SK-N-SH (cell line): ENCODE measurements at regions not wholly inside any gene's neighbourhood (a gene's known extent, or its start where the extent isn't known, plus 50 kb on each side); places are given as distances from the start of the nearest gene placed in this dataset.

Experiments
- CTCF ChIA-PET: fragments of 300-600, 350-600 bp; formaldehyde crosslinking; extraction: SDS; loops from one replicate; lab custom pipeline; 2021; lab: Yijun Ruan, JAX
- POLR2A ChIA-PET: fragments of 350-600 bp; sonication (Branson Sonifier 250); formaldehyde crosslinking; extraction: SDS; loops from one replicate; lab custom pipeline; 2020; ENCODE audit warnings: antibody characterized with exemption, inconsistent platforms; lab: Yijun Ruan, JAX
- DNase-seq: peaks from one replicate; pipeline ENCODE4 v3.0.0; 2012
- H2AFZ ChIP-seq: fragments of 200-600 bp; sonication (generic); 2 replicates; pipeline ENCODE4 v1.8.1; 2016; ENCODE audit warnings: antibody characterized with exemption, mild to moderate bottlenecking, low read depth
- H3F3A ChIP-seq: fragments of 200-600 bp; sonication (generic); replicated peaks from 2 replicates; pipeline ENCODE3; 2016; ENCODE audit warnings: antibody characterized with exemption, mild to moderate bottlenecking; ENCODE audit not compliant: insufficient read depth
- H3K27ac ChIP-seq, 2 experiments: fragments of 200-500 bp in 1 of 2; fragments of 200-600 bp in 1 of 2; sonication (Bioruptor generic) in 1 of 2; sonication (generic), shearing (Covaris generic) in 1 of 2; 2 replicates each; pipeline versions ENCODE4 v1.5.1 to v1.6.1; 2014 to 2016; ENCODE audit warnings: low read depth in 2 of 2, inconsistent platforms in 1 of 2, low read length in 1 of 2, mild to moderate bottlenecking in 1 of 2, mixed read lengths in 1 of 2
- H3K27me3 ChIP-seq: fragments of 200-600 bp; sonication (generic), shearing (Covaris generic); 2 replicates; pipeline ENCODE4 v1.6.1; 2016; ENCODE audit warnings: mixed run types; ENCODE audit not compliant: insufficient read depth
- H3K36me3 ChIP-seq, 2 experiments: fragments of 200-500 bp in 1 of 2; fragments of 200-600 bp in 1 of 2; sonication (Bioruptor generic) in 1 of 2; sonication (generic) in 1 of 2; replicated peaks in 1 of 2; 2 replicates each; pipeline versions ENCODE3 to v1.5.1; 2014 to 2016; ENCODE audit warnings: low read length in 1 of 2, mild to moderate bottlenecking in 1 of 2; ENCODE audit not compliant: insufficient read depth in 2 of 2, control insufficient read depth in 1 of 2
- H3K4me1 ChIP-seq, 2 experiments: fragments of 200-500 bp in 1 of 2; fragments of 200-600 bp in 1 of 2; sonication (Bioruptor generic) in 1 of 2; sonication (generic), shearing (Covaris generic) in 1 of 2; 2 replicates each; pipeline versions ENCODE4 v1.5.1 to v1.6.1; 2014 to 2016; ENCODE audit warnings: low read depth in 1 of 2, low read length in 1 of 2, mixed run types in 1 of 2; ENCODE audit not compliant: insufficient read depth in 2 of 2, control insufficient read depth in 1 of 2
- H3K4me2 ChIP-seq: fragments of 200-600 bp; sonication (generic), shearing (Covaris generic); 2 replicates; pipeline ENCODE4 v1.6.1; 2017; ENCODE audit warnings: mixed run types
- H3K4me3 ChIP-seq, 2 experiments: fragments of 200-500 bp in 1 of 2; fragments of 200-600 bp in 1 of 2; sonication (Bioruptor generic) in 1 of 2; sonication (generic), shearing (Covaris generic) in 1 of 2; 2 replicates each; pipeline versions ENCODE4 v1.5.1 to v1.8.1; 2014 to 2016; ENCODE audit warnings: low read depth in 2 of 2, inconsistent platforms in 1 of 2, low read length in 1 of 2, mild to moderate bottlenecking in 1 of 2, mixed read lengths in 1 of 2, moderate library complexity in 1 of 2
- H3K79me2 ChIP-seq: fragments of 200-600 bp; sonication (generic); 2 replicates; pipeline ENCODE4 v1.8.1; 2017; ENCODE audit warnings: mild to moderate bottlenecking; ENCODE audit not compliant: insufficient read depth
- H3K9ac ChIP-seq: fragments of 200-600 bp; sonication (generic); 2 replicates; pipeline ENCODE4 v1.6.1; 2017; ENCODE audit warnings: mixed run types
- H3K9me2 ChIP-seq: fragments of 200-600 bp; sonication (generic); 2 replicates; pipeline ENCODE4 v1.6.1; 2017; ENCODE audit warnings: mixed run types
- H3K9me3 ChIP-seq: fragments of 200-600 bp; sonication (generic); 2 replicates; pipeline ENCODE4 v1.6.1; 2017; ENCODE audit warnings: mixed run types, mild to moderate bottlenecking, moderate library complexity
- H4K20me1 ChIP-seq: fragments of 200-600 bp; sonication (generic); 2 replicates; pipeline ENCODE4 v1.6.1; 2017; ENCODE audit warnings: mild to moderate bottlenecking, mixed run types; ENCODE audit not compliant: insufficient read depth
- CHD2 ChIP-seq: fragments of 150-350 bp; IDR thresholded peaks from 2 replicates; pipeline ENCODE4 v1.6.1; 2018; ENCODE audit warnings: low read length; ENCODE audit not compliant: partially characterized antibody
- CTCF ChIP-seq: fragments of 200-600 bp; sonication (generic); IDR thresholded peaks from 2 replicates; pipeline ENCODE4 v1.6.1; 2017; ENCODE audit warnings: antibody characterized with exemption, mild to moderate bottlenecking, moderate library complexity
- ELF1 ChIP-seq: IDR thresholded peaks from 2 replicates; pipeline ENCODE4 v1.4.0; 2012
- EP300 ChIP-seq, 2 experiments: IDR thresholded peaks; 2 replicates each; pipeline versions ENCODE4 v1.4.0 to v1.6.1; 2012; ENCODE audit warnings: borderline replicate concordance in 1 of 2, low read depth in 1 of 2, low read length in 1 of 2
- EZH2phosphoT487 ChIP-seq: fragments of 200-600 bp; sonication (generic); IDR thresholded peaks from 2 replicates; pipeline ENCODE4 v1.6.1; 2017; ENCODE audit warnings: low read depth, mixed run types, mild to moderate bottlenecking, antibody characterized with exemption, moderate library complexity, borderline replicate concordance
- FOXM1 ChIP-seq: IDR thresholded peaks from 2 replicates; pipeline ENCODE4 v1.4.0; 2012; ENCODE audit warnings: low read depth, mild to moderate bottlenecking
- GABPA ChIP-seq: IDR thresholded peaks from 2 replicates; pipeline ENCODE4 v1.4.0; 2012; ENCODE audit warnings: low read depth, mild to moderate bottlenecking
- GATA2 ChIP-seq: sonication (generic); formaldehyde crosslinking; IDR thresholded peaks from 2 replicates; pipeline ENCODE4 v1.5.0; 2020; ENCODE audit warnings: mild to moderate bottlenecking, missing genetic modification reagents
- MEF2A ChIP-seq: IDR thresholded peaks from 2 replicates; pipeline ENCODE4 v1.4.0; 2012; ENCODE audit warnings: low read depth, borderline replicate concordance
- NFIC ChIP-seq: IDR thresholded peaks from 2 replicates; pipeline ENCODE4 v1.4.0; 2012; ENCODE audit warnings: borderline replicate concordance
- NRF1 ChIP-seq: IDR thresholded peaks from 2 replicates; pipeline ENCODE4 v1.6.1; 2012; ENCODE audit warnings: low read depth, mild to moderate bottlenecking, low read length
- PBX3 ChIP-seq: IDR thresholded peaks from 2 replicates; pipeline ENCODE4; 2012
- REST ChIP-seq: IDR thresholded peaks from 2 replicates; pipeline ENCODE4 v1.6.1; 2012; ENCODE audit warnings: mild to moderate bottlenecking, low read depth, low read length, moderate library complexity
- RFX5 ChIP-seq: IDR thresholded peaks from 2 replicates; pipeline ENCODE4 v1.6.1; 2012; ENCODE audit warnings: mild to moderate bottlenecking, improper control_type of control experiment, low read length
- RXRA ChIP-seq: IDR thresholded peaks from 2 replicates; pipeline ENCODE4 v1.4.0; 2012; ENCODE audit warnings: low read depth, mild to moderate bottlenecking, borderline replicate concordance
- TAF1 ChIP-seq: IDR thresholded peaks from 2 replicates; pipeline ENCODE4 v1.6.1; 2012; ENCODE audit warnings: low read depth, mild to moderate bottlenecking, low read length, moderate library complexity, borderline replicate concordance
- USF2 ChIP-seq: fragments of 150-350 bp; IDR thresholded peaks from 2 replicates; pipeline ENCODE4 v1.6.1; 2017; ENCODE audit warnings: antibody characterized with exemption, low read length, low read depth, borderline replicate concordance
- WGBS: methylation state at CpG from one replicate; pipeline ENCODE4 v1.1.6; 2017; ENCODE audit warnings: low lambda C conversion rate; 5-methylcytosine and 5-hydroxymethylcytosine counted together

- H3K9ac ChIP-seq = no peak overlapping the region
- H3K9me2 ChIP-seq = no peaks in the 10 kb centered on the region
- H4K20me1 ChIP-seq = no peaks in the 10 kb centered on the region
- peak overlapping the region; percentile 55; the same call in 1 of the 2 replicates for H2AFZ ChIP-seq
- H3K27ac ChIP-seq = peak overlapping the region in 1 of 2 experiments; percentile 50; a peak in 3 of 4 replicates
- H3F3A ChIP-seq = peaks cover 1% of the 10 kb centered on the region
- H3K4me1 ChIP-seq = peaks cover 4 to 9% of the 10 kb centered on the region in 2 experiments; a peak in 2 of 4 replicates
- no peaks in the 10 kb centered on the region for H3K27me3 ChIP-seq
- no peak overlapping the region for H3K4me2 ChIP-seq
- DNase-seq = no peak
- no peak for TF ChIP-seq PBX3
- TF ChIP-seq RFX5 = no peak
- no peak for TF ChIP-seq CHD2
- POLR2A ChIA-PET = no interaction called here
- H3K79me2 ChIP-seq = no peaks in the 10 kb centered on the region
- H3K4me3 ChIP-seq = no peak overlapping the region
- H3K9me3 ChIP-seq = no peaks in the 10 kb centered on the region
- CTCF ChIA-PET = no interaction called here
- peaks cover 0 to 2% of the 10 kb centered on the region in 2 experiments for H3K36me3 ChIP-seq
Measured at GRCh38 chr4:106854569-106855351, 181.4 kb downstream of the DKK2 start.

GRCh38 chr4:106852426-106852825 lies 183.7 kb downstream of the DKK2 start:
- Histone ChIP-seq H3K9ac (no peak overlapping the region), H4K20me1 (no peaks in the 10 kb centered on the region), H3F3A (no peaks in the 10 kb centered on the region), H3K79me2 (no peaks in the 10 kb centered on the region), H3K4me1 (peaks cover 4 to 9% of the 10 kb centered on the region in 2 experiments; a peak in 2 of 4 replicates), H3K27ac (peak overlapping the region in 1 of 2 experiments; percentile 74; a peak in 2 of 4 replicates), H3K27me3 (no peaks in the 10 kb centered on the region), H3K9me2 (no peaks in the 10 kb centered on the region), H3K4me2 (no peak overlapping the region), H3K4me3 (no peak overlapping the region), H2AFZ (no peak overlapping the region), H3K36me3 (peaks cover 0 to 2% of the 10 kb centered on the region in 2 experiments), H3K9me3 (no peaks in the 10 kb centered on the region)
- TF ChIP-seq GATA2 (CRISPR knock-in tag) (no peak), FOXM1 (no peak), NRF1 (no peak), CHD2 (no peak), NFIC (no peak), EZH2phosphoT487 (no peak), ELF1 (no peak), PBX3 (no peak), GABPA (no peak), REST (no peak), MEF2A (no peak), TAF1 (no peak), EP300 (IDR thresholded peaks at IDR 0.05; ENCODE audit: borderline replicate concordance in 1 of 2, low read depth in 1 of 2, low read length in 1 of 2) (no peak), RXRA (no peak), CTCF (no peak), USF2 (no peak)
- ChIA-PET POLR2A (no interaction called here), CTCF (no interaction called here)
- no peak for DNase-seq
- WGBS = 76% methylated on average over 1 of the region's 1 CpG
